ENCODE measurements at regions not wholly inside any gene's neighbourhood (a gene's known extent, or its start where the extent isn't known, plus 50 kb on each side); places are given as distances from the start of the nearest gene placed in this dataset.

DNA sequence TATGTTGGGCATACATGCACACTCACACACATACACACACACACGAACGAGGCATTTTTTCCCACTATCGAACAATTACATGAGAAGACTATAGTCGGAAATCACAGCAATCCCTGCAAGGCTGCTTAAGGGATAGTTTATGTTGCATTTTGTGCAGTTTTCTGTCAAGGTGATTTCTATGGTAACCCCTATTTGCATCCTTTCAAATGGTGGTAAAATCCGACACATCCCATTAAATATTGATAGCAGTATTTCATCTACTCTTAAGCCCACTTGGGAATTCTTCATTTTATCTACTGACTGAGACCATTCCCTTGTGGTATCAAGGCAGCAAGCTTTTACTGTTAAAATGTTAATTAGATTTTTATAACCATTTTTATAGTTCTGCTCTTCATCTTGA, 457.8 kb downstream of the HACE1 start:
- TF ChIP-seq, protein P1, sequence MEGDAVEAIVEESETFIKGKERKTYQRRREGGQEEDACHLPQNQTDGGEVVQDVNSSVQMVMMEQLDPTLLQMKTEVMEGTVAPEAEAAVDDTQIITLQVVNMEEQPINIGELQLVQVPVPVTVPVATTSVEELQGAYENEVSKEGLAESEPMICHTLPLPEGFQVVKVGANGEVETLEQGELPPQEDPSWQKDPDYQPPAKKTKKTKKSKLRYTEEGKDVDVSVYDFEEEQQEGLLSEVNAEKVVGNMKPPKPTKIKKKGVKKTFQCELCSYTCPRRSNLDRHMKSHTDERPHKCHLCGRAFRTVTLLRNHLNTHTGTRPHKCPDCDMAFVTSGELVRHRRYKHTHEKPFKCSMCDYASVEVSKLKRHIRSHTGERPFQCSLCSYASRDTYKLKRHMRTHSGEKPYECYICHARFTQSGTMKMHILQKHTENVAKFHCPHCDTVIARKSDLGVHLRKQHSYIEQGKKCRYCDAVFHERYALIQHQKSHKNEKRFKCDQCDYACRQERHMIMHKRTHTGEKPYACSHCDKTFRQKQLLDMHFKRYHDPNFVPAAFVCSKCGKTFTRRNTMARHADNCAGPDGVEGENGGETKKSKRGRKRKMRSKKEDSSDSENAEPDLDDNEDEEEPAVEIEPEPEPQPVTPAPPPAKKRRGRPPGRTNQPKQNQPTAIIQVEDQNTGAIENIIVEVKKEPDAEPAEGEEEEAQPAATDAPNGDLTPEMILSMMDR (IDR thresholded peaks at IDR 0.05; ENCODE audit: poor library complexity, severe bottlenecking), result no peak
- TF ChIP-seq TAF1 (IDR thresholded peaks at IDR 0.05; ENCODE audit: low read depth) (no peak), EP300 (conservative IDR thresholded peaks at IDR 0.05; ENCODE audit: poor library complexity, severe bottlenecking) (peak; percentile 17), EZH2 (IDR thresholded peaks at IDR 0.05; ENCODE audit: borderline replicate concordance, insufficient read depth, low read length, poor library complexity, severe bottlenecking) (no peak)
